Frontal cortex (tissue), 3 donors: ENCODE measurements at regions not wholly inside any gene's neighbourhood (a gene's known extent, or its start where the extent isn't known, plus 50 kb on each side); places are given as distances from the start of the nearest gene placed in this dataset.
"Not testable (repeated sequence)": the region's sequence is repeated elsewhere in the genome, so short reads cannot be mapped to it uniquely, and the experiment has no call there.

Experiments
- DNase-seq, 2 donors: peaks; one replicate each; pipeline ENCODE4 v3.0.0; 2012; ENCODE audit warnings: low spot score in 2 of 2
- FAIRE-seq: peaks from 2 replicates; lab custom pipeline; 2012; peaks lifted over from hg19 to GRCh38; lab: Jason Lieb, UNC
- donor health status: control.
- donor health status: control.
- donor health status: control.

DNA sequence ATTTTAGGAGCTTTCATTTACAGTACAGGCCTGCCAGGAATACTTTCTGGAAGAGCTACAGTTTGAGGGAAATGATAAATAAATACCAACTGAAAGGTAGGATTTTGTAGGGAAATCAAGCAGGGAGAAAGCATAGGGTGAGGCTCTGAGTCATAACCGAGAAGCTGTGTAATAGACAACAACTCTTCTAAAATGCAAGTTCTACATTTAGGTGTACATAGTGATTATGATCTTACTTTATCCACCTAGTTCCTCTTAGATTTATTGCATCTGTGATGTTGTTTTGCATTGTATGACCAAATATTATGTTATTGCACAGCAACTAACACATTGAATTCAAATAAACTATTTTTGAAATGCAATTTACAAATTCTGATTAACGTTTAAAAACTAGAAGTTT lies 819.3 kb downstream of the PLA2G4A start:
- DNase-seq (no peak), FAIRE-seq (no peak)

DNA sequence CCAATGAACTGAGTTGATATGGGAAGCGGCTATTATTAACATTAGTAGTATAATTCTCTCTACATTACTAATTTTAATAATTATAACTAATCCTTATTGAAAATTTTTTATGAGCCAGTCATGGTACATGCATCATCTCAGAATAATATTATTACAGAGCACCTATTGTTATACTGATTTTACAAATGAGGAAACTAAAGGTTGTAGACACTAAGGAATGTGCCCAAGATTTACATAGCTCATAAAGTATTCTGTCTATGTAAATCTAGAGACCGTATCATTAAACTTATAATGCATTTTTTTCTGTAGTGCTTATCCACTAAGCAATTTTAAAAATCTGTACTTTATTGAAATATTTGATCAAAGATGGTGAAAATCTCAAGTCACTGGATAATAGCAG lies 825.9 kb downstream of the PLA2G4A start:
- no peak for FAIRE-seq

DNA sequence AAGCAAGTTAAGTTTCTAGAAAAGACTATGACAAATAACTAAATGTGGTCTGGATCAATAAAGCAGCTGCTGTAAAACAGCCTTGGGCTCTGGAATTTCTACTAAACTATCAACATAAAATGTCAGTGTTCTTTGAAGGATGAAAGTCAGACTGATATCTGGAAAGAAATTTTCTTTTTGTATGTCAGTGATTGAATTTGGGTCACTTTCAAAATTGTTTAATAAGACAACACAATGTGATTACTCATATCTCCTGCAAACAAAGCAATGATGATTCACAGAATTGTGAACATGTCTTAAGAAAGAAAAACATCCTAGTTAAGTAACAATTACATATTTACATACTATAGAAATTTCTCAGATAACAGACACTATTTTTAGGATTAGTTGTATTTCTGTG lies 826.4 kb downstream of the PLA2G4A start:
- DNase-seq (no peak), FAIRE-seq (no peak)

More for the DNA sequence above, 825.9 kb downstream of the PLA2G4A start:
- no peak for DNase-seq

DNA sequence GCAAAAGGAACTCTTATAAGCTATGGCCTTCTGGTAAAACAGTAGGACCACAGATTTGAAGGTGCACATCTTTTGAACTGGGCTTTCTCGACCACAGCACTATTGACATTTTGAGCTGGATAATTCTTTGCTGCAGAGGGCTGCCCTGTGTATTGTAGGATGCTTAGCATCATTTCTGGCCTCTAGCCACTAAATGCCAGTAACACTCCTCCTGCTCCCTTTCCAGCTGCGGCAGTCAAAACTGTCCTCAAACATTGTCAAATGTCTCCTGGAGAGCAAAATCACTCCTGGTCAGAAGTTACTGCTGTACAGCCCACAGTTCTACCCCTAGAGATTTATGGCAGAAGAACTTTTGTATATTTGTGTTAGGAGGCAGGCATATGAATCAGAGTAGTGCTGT lies 836.7 kb downstream of the PLA2G4A start:
- DNase-seq (no peak), FAIRE-seq (no peak)

DNA sequence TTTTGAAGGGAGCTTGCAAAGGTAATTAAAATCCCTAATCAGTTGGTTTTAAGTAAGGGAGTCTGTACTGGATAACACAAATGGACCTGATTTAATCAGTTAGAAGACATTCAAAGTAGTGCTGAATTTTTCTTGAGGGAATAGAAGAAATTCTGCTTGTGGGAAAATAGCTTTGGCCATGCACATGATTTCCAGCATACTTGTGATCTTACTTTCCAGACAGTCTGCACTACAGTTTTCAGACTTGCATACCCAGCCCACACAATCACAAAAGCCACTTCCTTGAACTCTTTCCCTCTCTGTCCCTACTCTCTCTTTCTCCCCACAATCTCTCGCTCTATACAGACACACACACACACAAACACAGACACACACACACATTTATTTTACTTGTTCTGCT lies 852.1 kb downstream of the PLA2G4A start:
- DNase-seq (no peak), FAIRE-seq (no peak)

DNA sequence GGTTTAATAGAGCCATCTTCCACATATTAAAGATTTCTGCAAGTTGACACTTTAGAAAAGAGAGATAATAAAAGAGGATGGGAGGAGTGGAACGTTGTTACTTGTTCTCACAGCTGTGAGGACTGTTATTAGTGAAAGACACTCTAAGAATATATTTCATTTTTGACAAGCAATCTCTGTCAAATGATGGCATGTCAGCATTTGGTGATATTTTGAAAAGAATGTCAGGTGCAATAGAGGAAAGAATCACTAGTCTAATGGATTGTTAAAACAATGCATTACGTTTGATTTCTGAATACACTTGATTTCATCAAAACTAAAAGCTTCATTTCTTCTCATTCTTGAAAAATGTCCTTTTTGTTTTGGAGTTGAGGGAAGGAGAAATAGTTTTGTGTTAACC lies 853.4 kb downstream of the PLA2G4A start:
- DNase-seq (no peak), FAIRE-seq (no peak)

DNA sequence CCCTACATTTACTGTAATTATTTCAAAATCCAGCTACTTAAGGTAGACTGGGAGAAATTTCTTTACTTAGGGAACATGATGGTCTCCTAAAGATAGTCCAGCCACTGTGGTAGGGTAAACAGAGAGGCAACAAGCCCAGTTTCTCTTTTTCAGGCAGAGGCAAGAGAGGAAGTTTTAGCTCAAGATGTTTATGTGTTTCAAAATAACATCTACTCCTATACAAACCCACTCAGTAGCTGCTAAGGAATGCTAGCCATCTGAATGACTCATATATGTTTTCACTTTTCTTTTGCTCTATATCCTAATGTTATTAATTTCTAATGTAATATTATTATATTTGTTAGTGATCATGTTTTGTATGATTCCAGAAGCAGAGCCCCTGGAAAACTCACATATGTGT lies 856.6 kb downstream of the PLA2G4A start:
- no peak for FAIRE-seq
- DNase-seq, result no peak

DNA sequence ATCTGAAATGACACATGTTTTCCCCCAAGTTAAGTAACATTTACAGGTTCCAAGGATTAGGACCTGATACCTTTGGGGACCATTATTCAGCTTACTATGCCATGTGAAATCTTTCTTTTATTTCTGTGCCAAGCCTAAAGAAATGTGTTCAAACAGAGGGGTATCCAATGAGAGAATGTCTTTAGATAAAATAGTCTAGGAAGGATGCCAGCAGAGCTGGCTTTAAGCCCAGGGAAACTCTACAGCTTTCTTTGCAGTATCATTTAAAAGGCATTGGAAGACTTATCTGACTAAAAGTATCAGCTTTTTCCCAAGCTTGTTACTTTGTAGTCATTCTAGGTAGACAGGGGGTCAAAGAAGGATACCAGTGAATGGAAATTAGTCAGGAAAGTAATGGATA lies 860.4 kb downstream of the PLA2G4A start:
- FAIRE-seq (no peak), DNase-seq (no peak)

DNA sequence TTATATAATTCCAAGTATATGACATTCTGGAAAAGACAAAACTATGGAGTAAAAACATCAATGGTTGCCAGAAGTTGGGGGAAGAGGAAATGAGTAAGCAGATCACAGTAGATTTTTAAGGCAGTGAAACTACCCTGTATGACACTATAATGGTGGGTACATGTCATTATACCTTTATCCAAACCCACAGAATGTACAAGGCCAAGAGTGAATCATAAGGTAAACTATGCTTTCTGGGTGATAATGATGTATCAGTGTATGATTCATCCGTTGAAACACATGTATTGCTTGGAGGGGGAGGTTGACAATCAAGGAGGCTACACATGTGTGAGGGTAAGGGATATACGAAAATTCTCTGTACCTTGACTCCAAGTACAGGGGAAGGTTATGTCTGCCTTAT lies 862.7 kb downstream of the PLA2G4A start:
- FAIRE-seq (no peak), DNase-seq (no peak)

DNA sequence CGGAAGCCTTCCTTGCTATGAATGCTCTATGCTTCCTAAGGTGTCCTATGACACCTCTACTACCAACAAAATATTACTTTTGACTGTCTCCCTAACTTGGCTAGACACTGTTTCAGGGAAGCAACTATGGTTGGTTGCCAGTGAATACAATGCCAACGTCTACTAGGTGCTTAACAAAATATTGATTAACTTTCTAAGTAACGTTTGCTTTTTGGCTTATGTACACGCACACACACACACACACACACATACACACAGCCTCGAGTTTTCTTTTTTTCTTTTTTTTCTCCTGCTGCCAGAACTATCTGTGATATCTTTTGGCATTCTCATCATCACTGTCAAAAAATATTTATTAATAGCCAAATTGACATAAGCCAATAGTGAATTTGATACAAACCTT lies 864.0 kb downstream of the PLA2G4A start:
- no peak for DNase-seq
- FAIRE-seq, result no peak

DNA sequence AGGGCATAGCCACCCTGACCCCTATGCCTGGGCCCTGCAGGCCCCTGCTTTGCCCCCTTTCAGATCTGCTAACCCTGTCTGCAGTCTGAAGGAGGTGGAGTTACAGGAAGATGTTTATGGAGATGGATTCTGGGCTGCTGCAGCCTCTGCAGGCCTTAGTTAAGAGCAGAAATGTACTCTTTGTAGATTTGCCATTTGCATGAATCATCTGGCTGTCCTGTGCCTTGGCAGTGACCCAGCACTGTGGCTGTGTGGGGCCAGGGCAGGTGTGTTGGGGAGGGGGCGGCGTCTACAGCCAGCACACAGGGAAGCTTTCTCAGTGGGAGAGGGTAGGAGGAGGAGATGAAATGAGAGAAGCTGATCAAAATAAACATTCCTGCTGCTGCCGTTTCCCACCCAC lies 867.3 kb downstream of the PLA2G4A start:
- FAIRE-seq, result no peak
- no peak for DNase-seq

DNA sequence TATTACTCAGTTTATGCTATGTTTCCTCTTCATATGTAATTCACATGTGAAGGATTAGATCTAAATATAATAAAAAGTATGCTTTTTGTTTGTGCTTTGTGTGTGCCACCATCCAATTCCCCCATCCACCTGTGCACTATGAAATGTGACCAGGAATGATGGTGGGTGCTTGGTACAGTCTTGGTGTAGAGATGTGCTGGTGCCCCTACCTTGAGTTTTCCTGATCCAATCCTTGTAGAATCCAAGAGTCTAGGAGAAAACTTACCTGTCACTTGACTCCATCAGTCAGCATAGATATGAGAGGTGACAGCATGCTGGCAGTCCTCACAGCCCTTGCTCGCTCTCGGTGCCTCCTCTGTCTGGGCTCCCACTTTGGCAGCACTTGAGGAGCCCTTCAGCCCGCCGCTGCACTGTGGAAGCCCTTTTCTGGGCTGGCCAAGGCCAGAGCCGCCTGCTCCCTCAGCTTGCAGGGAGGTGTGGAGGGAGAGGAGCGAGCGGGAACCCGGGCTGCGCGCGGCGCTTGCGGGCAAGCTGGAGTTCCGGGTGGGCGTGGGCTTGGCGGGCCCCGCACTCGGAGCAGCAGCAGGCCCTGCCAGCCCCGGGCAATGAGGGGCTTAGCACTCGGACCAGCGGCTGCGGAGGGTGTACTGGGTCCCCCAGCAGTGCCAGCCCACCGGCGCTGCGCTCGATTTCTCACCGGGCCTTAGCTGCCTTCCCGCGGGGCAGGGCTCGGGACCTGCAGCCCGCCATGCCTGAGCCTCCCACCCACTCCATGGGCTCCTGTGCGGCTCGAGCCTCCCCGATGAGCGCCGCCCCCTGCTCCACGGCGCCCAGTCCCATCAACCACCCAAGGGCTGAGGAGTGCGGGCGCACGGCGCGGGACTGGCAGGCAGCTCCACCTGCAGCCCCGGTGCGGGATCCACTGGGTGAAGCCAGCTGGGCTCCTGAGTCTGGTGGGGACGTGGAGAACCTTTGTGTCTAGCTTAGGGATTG lies 874.7 kb downstream of the PLA2G4A start:
- DNase-seq, FAIRE-seq: not testable (repeated sequence)

DNA sequence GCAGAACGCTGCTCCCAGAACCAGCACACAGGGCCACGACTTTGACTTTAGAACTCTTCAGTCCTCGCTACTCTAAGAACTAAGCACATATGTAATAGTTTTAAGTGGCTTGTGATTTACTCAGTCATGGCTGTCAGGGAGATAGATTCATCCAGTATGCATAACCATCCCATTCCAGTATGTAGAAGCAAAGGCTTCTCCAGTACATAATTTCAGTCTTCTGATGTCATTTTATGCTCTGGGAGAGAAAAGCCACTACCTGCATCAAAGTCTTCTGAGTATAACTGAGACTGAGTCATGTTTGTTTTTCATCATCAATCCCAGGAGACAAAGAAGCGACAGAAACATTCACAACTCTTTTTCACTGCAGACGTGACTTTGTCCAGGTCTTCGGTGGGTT lies 885.7 kb downstream of the PLA2G4A start:
- DNase-seq, result no peak
- FAIRE-seq, result no peak

DNA sequence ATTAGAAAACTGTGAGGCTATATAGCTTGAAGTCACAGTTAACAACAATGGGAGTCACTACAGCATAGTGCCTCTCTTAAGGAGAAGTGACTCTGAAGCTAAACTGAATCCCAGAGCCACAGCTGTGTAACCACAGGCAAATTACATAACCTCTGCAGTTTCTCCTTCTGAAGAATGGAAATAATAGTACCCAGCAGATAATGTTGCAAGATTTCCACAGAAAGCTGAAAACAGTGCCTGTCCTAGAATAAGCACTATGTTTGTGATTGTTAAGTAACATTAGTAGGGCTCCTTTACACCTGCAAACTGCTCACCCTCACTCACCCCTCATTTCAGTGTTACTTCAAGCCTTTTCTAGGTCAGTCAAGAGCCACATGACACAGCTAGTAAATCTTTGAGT lies 886.7 kb downstream of the PLA2G4A start:
- DNase-seq (no peak), FAIRE-seq (no peak)

DNA sequence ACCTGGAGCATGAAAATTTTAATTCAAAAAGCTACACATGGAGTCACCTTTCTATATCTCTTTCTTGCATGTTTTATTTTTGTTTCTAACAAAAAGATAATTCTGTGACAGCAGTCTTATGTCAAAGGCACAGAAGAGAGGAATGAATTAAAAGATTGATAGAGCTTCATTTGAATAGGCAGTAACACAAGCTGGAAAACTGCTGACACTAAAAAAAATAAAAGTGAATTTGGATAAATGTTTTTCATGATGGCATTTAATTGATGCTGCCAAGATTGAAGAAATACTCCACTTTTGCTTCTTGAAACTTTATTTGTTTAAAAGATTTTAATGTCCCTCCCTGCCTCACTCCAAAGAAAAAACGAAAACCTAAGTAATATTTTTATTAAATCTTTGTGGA lies 887.4 kb downstream of the PLA2G4A start:
- DNase-seq, result no peak
- no peak for FAIRE-seq

DNA sequence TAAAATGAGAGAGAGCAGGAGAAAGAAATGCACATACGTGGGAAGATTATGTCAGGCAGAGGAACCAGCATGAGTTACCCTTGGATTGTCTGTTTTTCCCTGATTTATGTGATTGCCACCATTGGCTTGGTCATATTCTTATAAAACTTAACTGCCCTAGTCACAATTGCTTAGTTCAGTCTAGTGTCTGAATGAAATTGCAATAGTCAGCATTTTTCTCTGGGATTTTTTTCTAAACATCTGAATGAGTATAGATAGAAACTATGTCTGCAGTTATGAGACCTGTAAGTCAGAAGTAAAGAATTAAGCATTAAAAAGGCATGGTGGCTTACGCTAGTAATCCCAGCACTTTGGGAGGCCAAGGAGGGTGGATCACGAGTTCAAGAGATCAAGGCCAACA lies 889.8 kb downstream of the PLA2G4A start:
- no peak for DNase-seq
- no peak for FAIRE-seq

DNA sequence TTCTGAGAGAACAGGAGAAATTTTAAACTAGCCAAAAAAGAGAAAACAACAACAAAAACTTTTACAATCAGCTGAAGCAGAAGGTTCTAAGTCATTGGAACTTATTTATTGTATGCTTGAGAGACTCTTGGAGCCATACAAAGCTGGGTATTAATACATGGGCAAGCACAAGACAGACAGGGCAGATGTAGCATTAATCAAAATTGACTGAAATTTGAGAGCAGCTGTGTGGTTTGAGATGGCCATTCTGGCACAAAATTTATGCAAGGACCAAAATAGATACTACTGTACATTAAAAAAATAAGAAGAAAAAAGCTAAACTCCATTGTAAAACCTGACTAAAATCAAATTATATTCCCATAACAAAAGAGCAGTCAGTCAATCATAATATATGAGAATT lies 892.5 kb downstream of the PLA2G4A start:
- no peak for DNase-seq
- FAIRE-seq, result no peak

DNA sequence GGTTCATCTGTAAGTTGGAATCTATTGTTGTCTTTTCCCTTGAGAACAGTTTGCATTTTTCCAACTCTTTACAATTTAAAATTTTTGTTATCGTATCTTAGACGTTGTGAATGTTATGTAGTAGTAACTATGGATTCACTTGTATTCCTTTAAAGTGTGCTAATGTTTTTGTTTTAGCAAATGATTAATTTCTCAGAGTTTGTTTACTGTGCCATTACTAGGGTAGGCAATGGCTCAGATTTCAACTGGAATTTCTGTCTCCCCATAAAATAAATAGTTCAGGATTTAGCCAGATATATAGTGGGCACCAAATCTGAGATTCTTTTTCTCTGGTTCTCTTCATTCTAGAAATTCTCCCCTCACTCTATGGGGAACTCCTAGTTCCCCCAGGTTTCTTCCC lies 896.5 kb downstream of the PLA2G4A start:
- DNase-seq (no peak), FAIRE-seq (no peak)

DNA sequence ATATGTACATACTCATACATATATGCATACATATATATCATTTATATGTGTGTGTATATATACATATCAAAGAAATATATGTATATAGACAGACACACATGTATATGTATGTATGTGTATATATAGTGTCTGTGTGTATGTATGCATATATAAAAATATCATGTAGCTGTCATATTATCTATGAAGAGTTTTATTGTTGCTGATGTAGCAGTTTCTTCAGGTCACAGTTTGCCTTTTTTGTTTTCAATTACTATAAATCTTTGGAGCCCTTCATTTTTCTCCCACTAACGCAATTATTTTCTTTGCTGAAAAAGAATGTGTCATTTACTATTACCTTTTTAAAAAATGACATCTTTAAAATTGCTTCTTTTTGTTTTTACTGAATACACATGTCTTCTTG lies 904.5 kb downstream of the PLA2G4A start:
- DNase-seq, result no peak
- FAIRE-seq, result no peak

DNA sequence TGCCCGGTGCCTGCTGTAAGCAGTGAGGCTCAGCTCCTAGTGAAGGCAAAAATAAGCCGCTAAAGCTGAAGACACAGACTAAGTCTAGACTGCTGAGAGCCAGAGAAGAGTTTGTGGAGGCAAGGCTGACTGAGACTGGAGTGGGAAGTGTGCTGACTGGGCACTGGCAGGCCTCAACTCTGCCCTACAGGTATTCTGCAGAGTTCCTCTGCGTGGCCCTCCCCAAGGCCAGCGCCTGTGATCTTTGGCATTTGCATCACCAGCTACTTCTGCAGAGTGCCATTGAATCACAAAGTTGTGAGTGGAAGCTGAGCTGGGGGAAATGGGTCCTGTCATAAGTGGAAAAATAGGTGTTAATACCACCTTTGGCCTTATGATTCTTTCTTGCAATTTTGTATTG lies 905.7 kb downstream of the PLA2G4A start:
- no peak for DNase-seq
- FAIRE-seq, result no peak

DNA sequence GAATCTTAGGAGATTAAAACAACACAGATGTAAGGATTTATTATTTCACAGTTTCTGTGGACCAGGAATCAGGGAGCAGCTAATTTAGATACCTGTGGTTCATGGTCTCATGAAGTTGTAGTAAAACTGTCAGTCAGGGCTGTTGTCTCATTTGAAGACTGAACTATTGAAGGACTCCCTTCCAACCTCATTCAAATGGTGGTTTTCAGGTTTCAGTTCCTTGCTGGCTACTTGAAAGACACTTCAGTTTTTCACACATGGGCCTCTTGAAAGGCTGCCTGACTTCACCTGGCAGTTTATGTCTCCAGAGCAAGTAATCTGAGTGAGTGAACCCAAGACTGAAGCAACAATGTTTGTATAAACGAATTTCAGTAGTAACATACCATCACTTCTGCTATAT lies 915.9 kb downstream of the PLA2G4A start:
- DNase-seq (no peak), FAIRE-seq (no peak)

DNA sequence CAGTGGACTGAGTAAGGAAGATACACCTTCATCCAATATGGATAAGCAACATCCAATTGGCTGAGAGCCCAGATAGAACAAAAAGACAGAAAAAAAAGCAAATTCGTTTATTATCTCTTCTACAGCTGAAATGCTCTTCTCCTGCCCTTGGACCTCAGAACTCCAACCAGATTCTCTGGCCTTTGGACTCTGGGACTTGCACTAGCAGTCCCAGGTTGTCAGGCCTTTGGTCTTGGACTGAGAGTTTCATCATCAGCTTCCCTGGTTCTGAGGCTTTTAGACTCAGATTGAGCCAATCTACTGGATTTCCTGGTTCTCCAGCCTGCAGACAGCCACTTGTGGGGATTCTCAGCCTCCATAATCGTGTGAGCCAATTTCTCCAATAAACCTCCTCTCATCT lies 926.8 kb downstream of the PLA2G4A start:
- no peak for DNase-seq
- no peak for FAIRE-seq
